ENCODE measurements at regions not wholly inside any gene's neighbourhood (a gene's known extent, or its start where the extent isn't known, plus 50 kb on each side); places are given as distances from the start of the nearest gene placed in this dataset.

DNA sequence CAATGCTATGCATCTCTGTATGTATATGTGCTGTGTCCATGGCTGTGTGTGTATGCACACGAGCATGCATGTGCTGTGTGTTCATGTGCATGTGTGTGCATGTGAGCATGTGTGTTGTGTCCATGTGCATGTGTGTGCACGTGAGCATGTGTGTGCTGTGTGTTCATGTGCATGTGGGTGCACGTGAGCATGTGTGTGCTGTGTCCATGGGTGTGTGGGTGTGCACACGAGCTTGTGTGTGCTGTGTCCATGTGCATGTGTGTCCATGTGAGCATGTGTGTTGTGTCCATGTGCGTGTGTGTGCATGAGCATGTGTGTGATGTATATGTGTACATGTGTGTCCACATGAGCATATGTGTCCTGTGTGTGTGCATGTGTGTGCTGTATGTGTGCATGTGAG lies 414.4 kb upstream of the SALL3 start:
- TF ChIP-seq BHLHE40 (IDR thresholded peaks at IDR 0.05; ENCODE audit: borderline replicate concordance) (no peak), FOXA1 (IDR thresholded peaks at IDR 0.05) (no peak), ZNF384 (IDR thresholded peaks at IDR 0.05) (no peak)
- TF ChIP-seq, protein P1, sequence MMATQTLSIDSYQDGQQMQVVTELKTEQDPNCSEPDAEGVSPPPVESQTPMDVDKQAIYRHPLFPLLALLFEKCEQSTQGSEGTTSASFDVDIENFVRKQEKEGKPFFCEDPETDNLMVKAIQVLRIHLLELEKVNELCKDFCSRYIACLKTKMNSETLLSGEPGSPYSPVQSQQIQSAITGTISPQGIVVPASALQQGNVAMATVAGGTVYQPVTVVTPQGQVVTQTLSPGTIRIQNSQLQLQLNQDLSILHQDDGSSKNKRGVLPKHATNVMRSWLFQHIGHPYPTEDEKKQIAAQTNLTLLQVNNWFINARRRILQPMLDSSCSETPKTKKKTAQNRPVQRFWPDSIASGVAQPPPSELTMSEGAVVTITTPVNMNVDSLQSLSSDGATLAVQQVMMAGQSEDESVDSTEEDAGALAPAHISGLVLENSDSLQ (IDR thresholded peaks at IDR 0.05) = no peak
